ENCODE measurements at regions not wholly inside any gene's neighbourhood (a gene's known extent, or its start where the extent isn't known, plus 50 kb on each side); places are given as distances from the start of the nearest gene placed in this dataset.

- TF ChIP-seq CTCF (IDR thresholded peaks at IDR 0.05; ENCODE audit: control insufficient read depth, insufficient read depth, low read depth, low read length, missing control alignments): no peak
- no peak overlapping the region for H3K4me3 ChIP-seq (ENCODE audit: control insufficient read depth, low read depth, low read length)
- no peak for DNase-seq (ENCODE audit: low read depth)
Measured at GRCh38 chr5:159712672-159713071, 203.6 kb upstream of the ADRA1B start.

- TF ChIP-seq CTCF (IDR thresholded peaks at IDR 0.05; ENCODE audit: control insufficient read depth, insufficient read depth, low read depth, low read length, missing control alignments): no peak
- DNase-seq (ENCODE audit: low read depth): no peak
- no peak overlapping the region for H3K4me3 ChIP-seq (ENCODE audit: control insufficient read depth, low read depth, low read length)
Measured at GRCh38 chr5:159713254-159713653, 203.0 kb upstream of the ADRA1B start.

GRCh38 chr5:159713773-159714172 is 202.5 kb upstream of the ADRA1B start:
- no peak for DNase-seq (ENCODE audit: low read depth)
- H3K4me3 ChIP-seq (ENCODE audit: control insufficient read depth, low read depth, low read length): no peak overlapping the region
- TF ChIP-seq CTCF (IDR thresholded peaks at IDR 0.05; ENCODE audit: control insufficient read depth, insufficient read depth, low read depth, low read length, missing control alignments): no peak

GRCh38 chr5:159725475-159725874 is 190.8 kb upstream of the ADRA1B start:
- DNase-seq (ENCODE audit: low read depth): no peak
- no peak for TF ChIP-seq CTCF (IDR thresholded peaks at IDR 0.05; ENCODE audit: control insufficient read depth, insufficient read depth, low read depth, low read length, missing control alignments)
- no peak overlapping the region for H3K4me3 ChIP-seq (ENCODE audit: control insufficient read depth, low read depth, low read length)

GRCh38 chr5:159727167-159727566 is 189.1 kb upstream of the ADRA1B start:
- no peak for DNase-seq (ENCODE audit: low read depth)
- no peak for TF ChIP-seq CTCF (IDR thresholded peaks at IDR 0.05; ENCODE audit: control insufficient read depth, insufficient read depth, low read depth, low read length, missing control alignments)

GRCh38 chr5:159730285-159730684 is 186.0 kb upstream of the ADRA1B start:
- no peak overlapping the region for H3K4me3 ChIP-seq (ENCODE audit: control insufficient read depth, low read depth, low read length)
- no peak for TF ChIP-seq CTCF (IDR thresholded peaks at IDR 0.05; ENCODE audit: control insufficient read depth, insufficient read depth, low read depth, low read length, missing control alignments)
- no peak for DNase-seq (ENCODE audit: low read depth)

More at GRCh38 chr5:159727167-159727566, 189.1 kb upstream of the ADRA1B start:
- H3K4me3 ChIP-seq (ENCODE audit: control insufficient read depth, low read depth, low read length): no peak overlapping the region

GRCh38 chr5:159732220-159732619 is 184.1 kb upstream of the ADRA1B start:
- TF ChIP-seq CTCF (IDR thresholded peaks at IDR 0.05; ENCODE audit: control insufficient read depth, insufficient read depth, low read depth, low read length, missing control alignments): no peak

More at GRCh38 chr5:159732220-159732619, 184.1 kb upstream of the ADRA1B start:
- DNase-seq (ENCODE audit: low read depth): no peak
- no peak overlapping the region for H3K4me3 ChIP-seq (ENCODE audit: control insufficient read depth, low read depth, low read length)
